ENCODE measurements at regions not wholly inside any gene's neighbourhood (a gene's known extent, or its start where the extent isn't known, plus 50 kb on each side); places are given as distances from the start of the nearest gene placed in this dataset.
"Not testable (repeated sequence)": the region's sequence is repeated elsewhere in the genome, so short reads cannot be mapped to it uniquely, and the experiment has no call there.

- intact Hi-C loops (cut with DNase I) = not testable (repeated sequence)
Observed at GRCh38 chr14:106642971-106643370, 1116.6 kb downstream of the TMEM121 start.

GRCh38 chr14:106648874-106649273, 1122.5 kb downstream of the TMEM121 start:
- DNase-seq; ATAC-seq (ENCODE audit: poor library complexity); intact Hi-C loops (cut with DNase I): not testable (repeated sequence)

More at GRCh38 chr14:106642971-106643370, 1116.6 kb downstream of the TMEM121 start:
- not testable (repeated sequence) for DNase-seq; ATAC-seq (ENCODE audit: poor library complexity)

DNA sequence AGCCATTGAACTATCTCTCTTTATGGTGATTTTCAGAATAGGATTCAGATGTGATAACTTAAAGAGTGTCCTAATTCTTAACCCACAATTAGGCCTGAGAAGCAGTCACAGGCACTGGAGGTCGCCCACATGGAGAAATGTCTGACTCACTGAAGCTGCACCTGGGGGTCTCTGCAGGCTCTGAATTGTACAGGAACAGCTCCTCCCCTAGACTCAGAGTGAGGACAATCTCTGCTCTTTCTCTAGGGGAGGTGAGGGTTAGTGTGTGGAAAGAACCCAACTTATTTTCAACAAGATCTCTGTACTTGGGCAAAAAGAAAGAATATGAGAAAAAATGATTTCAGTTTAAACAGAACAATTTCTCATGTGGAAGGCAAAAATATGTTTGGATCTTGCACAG, 1124.6 kb downstream of the TMEM121 start:
- no peak for ATAC-seq (ENCODE audit: poor library complexity)
- DNase-seq = no peak
- intact Hi-C loops (cut with DNase I) = no loop called here

DNA sequence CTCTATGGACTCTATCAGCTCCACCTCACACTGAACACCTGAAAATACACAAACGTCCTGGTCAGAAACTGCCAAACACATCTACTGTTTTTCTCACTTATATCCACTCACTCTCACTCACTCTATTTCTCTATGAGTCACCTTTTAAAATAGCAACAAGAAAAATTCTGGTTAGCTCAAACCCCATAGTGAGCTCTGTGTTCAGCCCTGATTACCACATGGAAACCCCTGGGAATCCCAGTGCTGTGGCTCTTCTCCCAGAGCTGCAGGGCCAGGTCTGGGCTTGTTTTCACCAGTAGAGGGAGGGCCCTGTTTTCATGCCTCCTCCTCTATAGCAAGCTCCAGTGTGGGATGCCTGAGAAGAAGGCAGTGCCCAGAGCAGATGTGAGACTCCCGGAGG, 1126.1 kb downstream of the TMEM121 start:
- intact Hi-C loops (cut with DNase I) = no loop called here
- DNase-seq (no peak), ATAC-seq (ENCODE audit: poor library complexity) (no peak)

GRCh38 chr14:106657460-106657859, 1131.1 kb downstream of the TMEM121 start:
- no peak for DNase-seq
- intact Hi-C loops (cut with DNase I) = no loop called here

DNA sequence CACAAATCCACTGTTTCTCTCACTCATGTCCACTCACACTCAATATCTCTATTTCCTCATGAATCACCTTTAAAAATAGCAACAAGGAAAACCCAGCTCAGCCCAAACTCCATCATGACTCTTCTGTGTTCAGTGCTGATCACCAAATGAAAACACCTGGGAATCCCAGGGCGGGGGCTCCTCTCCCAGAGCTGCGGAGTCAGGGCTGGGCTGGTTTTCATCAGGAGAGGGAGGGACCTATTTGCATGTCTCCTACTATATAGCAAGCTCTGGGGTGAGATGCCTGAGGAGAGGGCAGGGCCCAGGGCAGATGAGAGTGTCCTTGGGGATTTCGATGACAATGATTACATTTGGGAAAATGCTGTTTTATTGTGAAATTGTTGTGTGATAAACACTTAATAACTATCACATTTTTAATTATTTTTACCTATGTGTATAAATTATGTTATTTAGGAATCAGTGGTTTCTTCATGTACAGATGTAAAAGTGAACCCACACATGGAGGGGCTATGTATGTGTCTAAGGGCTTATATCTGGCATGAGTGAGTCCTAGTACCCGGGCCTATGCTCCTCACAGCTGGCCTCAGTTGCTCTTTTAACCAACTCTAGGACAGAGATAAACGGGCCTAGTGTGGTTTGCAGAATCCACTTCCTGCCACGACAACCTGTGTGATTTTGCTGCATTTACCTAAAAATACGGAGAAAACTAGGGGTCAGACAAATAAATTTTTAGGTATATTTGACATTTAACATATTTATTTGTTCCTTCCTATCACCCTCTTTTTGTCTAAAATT, 1131.9 kb downstream of the TMEM121 start:
- ATAC-seq (ENCODE audit: poor library complexity); intact Hi-C loops (cut with DNase I); DNase-seq: not testable (repeated sequence)

More at GRCh38 chr14:106657460-106657859, 1131.1 kb downstream of the TMEM121 start:
- no peak for ATAC-seq (ENCODE audit: poor library complexity)

- intact Hi-C loops (cut with DNase I); DNase-seq; ATAC-seq (ENCODE audit: poor library complexity): not testable (repeated sequence)
Observed at GRCh38 chr14:106661561-106661960, 1135.2 kb downstream of the TMEM121 start.

- no peak for DNase-seq
- ATAC-seq (ENCODE audit: poor library complexity) = no peak
- intact Hi-C loops (cut with DNase I) = no loop called here
Observed at GRCh38 chr14:106662936-106663550, 1136.7 kb downstream of the TMEM121 start.

DNA sequence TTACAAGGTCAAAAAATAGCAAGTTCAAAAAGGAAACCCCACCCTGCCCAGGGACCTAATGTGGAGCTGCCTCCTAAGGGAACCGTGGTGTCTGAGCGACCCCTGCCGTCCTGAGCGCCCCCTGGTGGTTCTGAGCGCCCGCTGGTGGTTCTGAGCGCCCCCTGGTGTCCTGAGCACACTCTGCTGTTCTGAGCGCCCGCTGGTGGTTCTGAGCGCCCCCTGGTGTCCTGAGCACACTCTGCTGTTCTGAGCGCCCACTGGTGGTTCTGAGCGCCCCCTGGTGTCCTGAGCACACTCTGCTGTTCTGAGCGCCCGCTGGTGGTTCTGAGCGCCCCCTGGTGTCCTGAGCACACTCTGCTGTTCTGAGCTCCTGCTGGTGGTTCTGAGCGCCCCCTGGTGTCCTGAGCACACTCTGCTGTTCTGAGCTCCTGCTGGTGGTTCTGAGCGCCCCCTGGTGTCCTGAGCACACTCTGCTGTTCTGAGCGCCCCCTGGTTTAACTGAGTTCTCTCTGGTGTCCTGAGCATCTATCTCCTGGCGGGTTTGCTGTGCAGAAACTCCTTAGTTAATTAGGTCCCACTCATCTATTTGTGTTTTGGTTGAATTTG, 1137.5 kb downstream of the TMEM121 start:
- peak; percentile 47 for DNase-seq
- intact Hi-C loops (cut with DNase I); ATAC-seq (ENCODE audit: poor library complexity): not testable (repeated sequence)

DNA sequence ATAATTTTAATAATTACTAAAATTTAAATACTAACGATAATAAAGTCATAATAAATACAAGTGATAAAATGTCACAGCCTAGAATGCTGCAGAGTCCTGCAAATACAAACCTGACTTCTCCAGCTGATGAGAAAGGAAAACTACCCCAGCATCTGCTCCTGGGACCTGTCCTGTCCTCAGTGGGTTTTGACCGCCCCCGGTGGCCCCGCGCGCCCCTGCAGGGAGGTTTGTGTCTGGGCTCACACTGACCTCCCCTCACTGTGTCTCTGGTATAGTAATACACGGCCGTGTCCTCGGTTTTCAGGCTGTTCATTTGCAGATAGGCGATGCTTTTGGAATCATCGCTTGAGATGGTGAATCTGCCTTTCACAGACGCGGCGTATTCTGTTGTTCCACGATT, 1139.4 kb downstream of the TMEM121 start:
- intact Hi-C loops (cut with DNase I) = no loop called here
- ATAC-seq (ENCODE audit: poor library complexity) (no peak), DNase-seq (no peak)

- ATAC-seq (ENCODE audit: poor library complexity) (no peak), DNase-seq (no peak)
- intact Hi-C loops (cut with DNase I) = no loop called here
Observed at GRCh38 chr14:106666341-106666740, 1140.0 kb downstream of the TMEM121 start.

DNA sequence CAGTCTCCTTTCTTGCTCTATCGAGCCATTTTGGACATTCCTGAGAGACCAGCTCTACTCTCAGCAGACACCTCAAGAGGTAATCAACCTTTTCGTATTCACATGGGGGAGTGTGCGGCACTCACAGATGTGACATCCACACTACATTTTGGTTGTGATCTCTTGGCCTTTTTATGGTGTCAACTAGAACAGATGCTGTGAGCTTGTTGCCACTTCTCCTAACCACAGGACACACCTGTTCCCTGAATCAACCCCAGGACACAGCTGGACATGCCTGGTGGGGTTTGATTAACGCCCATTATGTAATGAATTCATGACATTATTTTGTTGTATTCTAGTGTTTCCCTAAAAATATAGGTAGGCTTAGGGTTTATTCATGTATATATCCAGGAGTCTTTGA, 1143.6 kb downstream of the TMEM121 start:
- intact Hi-C loops (cut with DNase I) = no loop called here
- no peak for ATAC-seq (ENCODE audit: poor library complexity)
- DNase-seq = no peak

DNA sequence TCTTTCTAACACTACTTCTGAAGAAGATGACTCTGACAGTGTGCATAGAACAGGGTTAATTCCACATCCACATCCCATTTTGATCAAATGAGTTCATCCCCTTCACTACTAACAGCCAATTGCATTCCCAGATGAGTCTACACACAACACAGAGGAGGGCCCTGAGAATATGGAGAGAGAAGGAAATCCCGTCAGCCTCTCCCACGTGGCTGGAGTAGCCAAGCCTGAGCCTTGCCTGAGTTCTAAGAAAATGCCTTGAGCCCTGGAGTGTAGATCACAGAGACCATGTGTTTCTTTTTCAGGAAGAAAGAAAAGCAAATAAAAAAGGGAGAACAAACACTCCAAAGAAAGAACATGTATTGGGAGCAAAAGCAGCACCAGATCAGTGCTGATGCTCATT, 1147.7 kb downstream of the TMEM121 start:
- intact Hi-C loops (cut with DNase I); ATAC-seq (ENCODE audit: poor library complexity); DNase-seq: not testable (repeated sequence)

- intact Hi-C loops (cut with DNase I) = not testable (repeated sequence)
Observed at GRCh38 chr14:106674509-106675125, 1148.2 kb downstream of the TMEM121 start.

GRCh38 chr14:106675716-106676115, 1149.3 kb downstream of the TMEM121 start:
- intact Hi-C loops (cut with DNase I); DNase-seq; ATAC-seq (ENCODE audit: poor library complexity): not testable (repeated sequence)

More at GRCh38 chr14:106674509-106675125, 1148.2 kb downstream of the TMEM121 start:
- not testable (repeated sequence) for DNase-seq; ATAC-seq (ENCODE audit: poor library complexity)

- intact Hi-C loops (cut with DNase I) = no loop called here
- no peak for DNase-seq
- ATAC-seq (ENCODE audit: poor library complexity) = no peak
Observed at GRCh38 chr14:106679776-106680175, 1153.4 kb downstream of the TMEM121 start.

DNA sequence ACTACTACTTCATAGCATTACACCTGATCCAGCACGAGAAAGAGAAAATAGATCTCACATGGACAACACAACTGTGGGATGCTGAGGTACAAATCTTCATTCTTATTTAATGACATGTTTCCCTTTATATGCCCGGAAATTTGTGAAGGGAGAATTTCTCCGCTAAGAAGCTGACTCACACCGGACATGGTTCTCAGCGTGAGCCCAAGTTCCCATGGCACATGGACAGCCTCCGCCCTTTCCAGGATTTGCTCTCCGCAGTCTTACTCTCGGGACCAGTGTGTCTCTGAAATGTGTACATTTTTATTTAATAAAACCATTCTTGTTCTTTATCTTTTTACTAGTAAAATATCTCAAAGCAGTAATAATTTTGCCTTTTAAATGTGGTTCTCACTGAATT, 1154.8 kb downstream of the TMEM121 start:
- DNase-seq (no peak), ATAC-seq (ENCODE audit: poor library complexity) (no peak)
- intact Hi-C loops (cut with DNase I) = no loop called here

- ATAC-seq (ENCODE audit: poor library complexity) (no peak), DNase-seq (no peak)
- intact Hi-C loops (cut with DNase I) = no loop called here
Observed at GRCh38 chr14:106681568-106681967, 1155.2 kb downstream of the TMEM121 start.

- intact Hi-C loops (cut with DNase I) = no loop called here
- ATAC-seq (ENCODE audit: poor library complexity) (no peak), DNase-seq (no peak)
Observed at GRCh38 chr14:106683631-106684030, 1157.2 kb downstream of the TMEM121 start.

Data from Right ventricle myocardium superior (tissue), 1 donor.